ENCODE measurements at regions not wholly inside any gene's neighbourhood (a gene's known extent, or its start where the extent isn't known, plus 50 kb on each side); places are given as distances from the start of the nearest gene placed in this dataset.

- TF ChIP-seq POLR2A (IDR thresholded peaks at IDR 0.05) (no peak), CTCF (IDR thresholded peaks at IDR 0.05) (no peak)
Observed at GRCh38 chrX:76026292-76026691, 146.6 kb upstream of the PBDC1 start.

Measured in heart left ventricle (tissue), 13 donors.